SK-N-SH (cell line): ENCODE measurements at regions not wholly inside any gene's neighbourhood (a gene's known extent, or its start where the extent isn't known, plus 50 kb on each side); places are given as distances from the start of the nearest gene placed in this dataset.

ENCODE experiments used
- CTCF ChIA-PET: fragments of 300-600, 350-600 bp; formaldehyde crosslinking; extraction: SDS; loops from one replicate; lab custom pipeline; 2021; lab: Yijun Ruan, JAX
- POLR2A ChIA-PET: fragments of 350-600 bp; sonication (Branson Sonifier 250); formaldehyde crosslinking; extraction: SDS; loops from one replicate; lab custom pipeline; 2020; ENCODE audit warnings: antibody characterized with exemption, inconsistent platforms; lab: Yijun Ruan, JAX
- DNase-seq: peaks from one replicate; pipeline ENCODE4 v3.0.0; 2012
- H2AFZ ChIP-seq: fragments of 200-600 bp; sonication (generic); 2 replicates; pipeline ENCODE4 v1.8.1; 2016; ENCODE audit warnings: antibody characterized with exemption, mild to moderate bottlenecking, low read depth
- H3F3A ChIP-seq: fragments of 200-600 bp; sonication (generic); replicated peaks from 2 replicates; pipeline ENCODE3; 2016; ENCODE audit warnings: antibody characterized with exemption, mild to moderate bottlenecking; ENCODE audit not compliant: insufficient read depth
- H3K27ac ChIP-seq, 2 experiments: fragments of 200-500 bp in 1 of 2; fragments of 200-600 bp in 1 of 2; sonication (Bioruptor generic) in 1 of 2; sonication (generic), shearing (Covaris generic) in 1 of 2; 2 replicates each; pipeline versions ENCODE4 v1.5.1 to v1.6.1; 2014 to 2016; ENCODE audit warnings: low read depth in 2 of 2, inconsistent platforms in 1 of 2, low read length in 1 of 2, mild to moderate bottlenecking in 1 of 2, mixed read lengths in 1 of 2
- H3K27me3 ChIP-seq: fragments of 200-600 bp; sonication (generic), shearing (Covaris generic); 2 replicates; pipeline ENCODE4 v1.6.1; 2016; ENCODE audit warnings: mixed run types; ENCODE audit not compliant: insufficient read depth
- H3K36me3 ChIP-seq, 2 experiments: fragments of 200-500 bp in 1 of 2; fragments of 200-600 bp in 1 of 2; sonication (Bioruptor generic) in 1 of 2; sonication (generic) in 1 of 2; replicated peaks in 1 of 2; 2 replicates each; pipeline versions ENCODE3 to v1.5.1; 2014 to 2016; ENCODE audit warnings: low read length in 1 of 2, mild to moderate bottlenecking in 1 of 2; ENCODE audit not compliant: insufficient read depth in 2 of 2, control insufficient read depth in 1 of 2
- H3K4me1 ChIP-seq, 2 experiments: fragments of 200-500 bp in 1 of 2; fragments of 200-600 bp in 1 of 2; sonication (Bioruptor generic) in 1 of 2; sonication (generic), shearing (Covaris generic) in 1 of 2; 2 replicates each; pipeline versions ENCODE4 v1.5.1 to v1.6.1; 2014 to 2016; ENCODE audit warnings: low read depth in 1 of 2, low read length in 1 of 2, mixed run types in 1 of 2; ENCODE audit not compliant: insufficient read depth in 2 of 2, control insufficient read depth in 1 of 2
- H3K4me2 ChIP-seq: fragments of 200-600 bp; sonication (generic), shearing (Covaris generic); 2 replicates; pipeline ENCODE4 v1.6.1; 2017; ENCODE audit warnings: mixed run types
- H3K4me3 ChIP-seq, 2 experiments: fragments of 200-500 bp in 1 of 2; fragments of 200-600 bp in 1 of 2; sonication (Bioruptor generic) in 1 of 2; sonication (generic), shearing (Covaris generic) in 1 of 2; 2 replicates each; pipeline versions ENCODE4 v1.5.1 to v1.8.1; 2014 to 2016; ENCODE audit warnings: low read depth in 2 of 2, inconsistent platforms in 1 of 2, low read length in 1 of 2, mild to moderate bottlenecking in 1 of 2, mixed read lengths in 1 of 2, moderate library complexity in 1 of 2
- H3K79me2 ChIP-seq: fragments of 200-600 bp; sonication (generic); 2 replicates; pipeline ENCODE4 v1.8.1; 2017; ENCODE audit warnings: mild to moderate bottlenecking; ENCODE audit not compliant: insufficient read depth
- H3K9ac ChIP-seq: fragments of 200-600 bp; sonication (generic); 2 replicates; pipeline ENCODE4 v1.6.1; 2017; ENCODE audit warnings: mixed run types
- H3K9me2 ChIP-seq: fragments of 200-600 bp; sonication (generic); 2 replicates; pipeline ENCODE4 v1.6.1; 2017; ENCODE audit warnings: mixed run types
- H3K9me3 ChIP-seq: fragments of 200-600 bp; sonication (generic); 2 replicates; pipeline ENCODE4 v1.6.1; 2017; ENCODE audit warnings: mixed run types, mild to moderate bottlenecking, moderate library complexity
- H4K20me1 ChIP-seq: fragments of 200-600 bp; sonication (generic); 2 replicates; pipeline ENCODE4 v1.6.1; 2017; ENCODE audit warnings: mild to moderate bottlenecking, mixed run types; ENCODE audit not compliant: insufficient read depth
- CTCF ChIP-seq: fragments of 200-600 bp; sonication (generic); IDR thresholded peaks from 2 replicates; pipeline ENCODE4 v1.6.1; 2017; ENCODE audit warnings: antibody characterized with exemption, mild to moderate bottlenecking, moderate library complexity
- FOXM1 ChIP-seq: IDR thresholded peaks from 2 replicates; pipeline ENCODE4 v1.4.0; 2012; ENCODE audit warnings: low read depth, mild to moderate bottlenecking
- GABPA ChIP-seq: IDR thresholded peaks from 2 replicates; pipeline ENCODE4 v1.4.0; 2012; ENCODE audit warnings: low read depth, mild to moderate bottlenecking
- JUND ChIP-seq: IDR thresholded peaks from 2 replicates; pipeline ENCODE4 v1.4.0; 2012
- MAX ChIP-seq: IDR thresholded peaks from 2 replicates; pipeline ENCODE4 v1.4.0; 2012; ENCODE audit warnings: low read depth
- NFIC ChIP-seq: IDR thresholded peaks from 2 replicates; pipeline ENCODE4 v1.4.0; 2012; ENCODE audit warnings: borderline replicate concordance
- NRF1 ChIP-seq: IDR thresholded peaks from 2 replicates; pipeline ENCODE4 v1.6.1; 2012; ENCODE audit warnings: low read depth, mild to moderate bottlenecking, low read length
- PBX3 ChIP-seq: IDR thresholded peaks from 2 replicates; pipeline ENCODE4; 2012
- POLR2AphosphoS5 ChIP-seq: IDR thresholded peaks from 2 replicates; pipeline ENCODE4 v1.6.1; 2012; ENCODE audit warnings: low read depth, low read length
- RCOR1 ChIP-seq: fragments of 150-350 bp; IDR thresholded peaks from 2 replicates; pipeline ENCODE4 v1.6.1; 2017; ENCODE audit warnings: antibody characterized with exemption, low read length
- REST ChIP-seq: IDR thresholded peaks from 2 replicates; pipeline ENCODE4 v1.6.1; 2012; ENCODE audit warnings: mild to moderate bottlenecking, low read depth, low read length, moderate library complexity
- RFX5 ChIP-seq: IDR thresholded peaks from 2 replicates; pipeline ENCODE4 v1.6.1; 2012; ENCODE audit warnings: mild to moderate bottlenecking, improper control_type of control experiment, low read length
- RXRA ChIP-seq: IDR thresholded peaks from 2 replicates; pipeline ENCODE4 v1.4.0; 2012; ENCODE audit warnings: low read depth, mild to moderate bottlenecking, borderline replicate concordance
- SMC3 ChIP-seq: IDR thresholded peaks from 2 replicates; pipeline ENCODE4 v1.6.1; 2012; ENCODE audit warnings: low read depth, low read length, improper control_type of control experiment
- TCF12 ChIP-seq: IDR thresholded peaks from 2 replicates; pipeline ENCODE4 v1.4.0; 2012
- USF1 ChIP-seq: IDR thresholded peaks from 2 replicates; pipeline ENCODE4 v1.4.0; 2012; ENCODE audit warnings: low read depth, borderline replicate concordance
- YY1 ChIP-seq: IDR thresholded peaks from 2 replicates; pipeline ENCODE4 v1.4.0; 2012; ENCODE audit warnings: low read depth, mild to moderate bottlenecking
- WGBS: methylation state at CpG from one replicate; pipeline ENCODE4 v1.1.6; 2017; ENCODE audit warnings: low lambda C conversion rate; 5-methylcytosine and 5-hydroxymethylcytosine counted together

GRCh38 chrX:36480441-36480990 is 527.6 kb upstream of the FAM47C start:
- Histone ChIP-seq H3K36me3 (no peaks in the 10 kb centered on the region), H3K79me2 (no peaks in the 10 kb centered on the region), H3K9me3 (no peaks in the 10 kb centered on the region), H3K27ac (no peak overlapping the region), H3K4me2 (no peak overlapping the region), H3K9ac (no peak overlapping the region), H3K4me3 (no peak overlapping the region), H2AFZ (no peak overlapping the region), H3K9me2 (no peaks in the 10 kb centered on the region), H4K20me1 (no peaks in the 10 kb centered on the region), H3K4me1 (no peaks in the 10 kb centered on the region; a peak in 1 of 4 replicates), H3F3A (no peaks in the 10 kb centered on the region), H3K27me3 (no peaks in the 10 kb centered on the region)
- no peak for TF ChIP-seq USF1
- TF ChIP-seq RXRA: no peak
- TF ChIP-seq FOXM1: no peak
- TF ChIP-seq PBX3: no peak
- TF ChIP-seq TCF12: no peak
- TF ChIP-seq NRF1: no peak
- TF ChIP-seq MAX: no peak
- TF ChIP-seq RFX5: no peak
- no peak for TF ChIP-seq NFIC
- no peak for TF ChIP-seq GABPA
- no peak for TF ChIP-seq JUND
- no peak for TF ChIP-seq CTCF
- TF ChIP-seq YY1: no peak
- WGBS: 14% methylated on average over 1 of the region's 1 CpG
- DNase-seq: no peak
- POLR2A ChIA-PET: no interaction called here
- CTCF ChIA-PET: no interaction called here

- CTCF ChIA-PET: no interaction called here
Observed at GRCh38 chrX:36501169-36501702, 506.9 kb upstream of the FAM47C start.

More at GRCh38 chrX:36501169-36501702, 506.9 kb upstream of the FAM47C start:
- WGBS: 12% methylated on average over 8 of the region's 8 CpGs
- H3K27me3 ChIP-seq: no peaks in the 10 kb centered on the region
- no peaks in the 10 kb centered on the region for H3K79me2 ChIP-seq
- no peak overlapping the region for H3K9ac ChIP-seq
- H3K4me3 ChIP-seq: no peak overlapping the region
- TF ChIP-seq MAX (no peak), POLR2AphosphoS5 (no peak), NFIC (no peak), REST (no peak), RCOR1 (no peak), PBX3 (no peak), SMC3 (no peak)
- no peak overlapping the region for H3K4me2 ChIP-seq
- H3K36me3 ChIP-seq: no peaks in the 10 kb centered on the region
- H3F3A ChIP-seq: no peaks in the 10 kb centered on the region
- H3K27ac ChIP-seq: no peak overlapping the region
- POLR2A ChIA-PET: no interaction called here
- H3K9me2 ChIP-seq: no peaks in the 10 kb centered on the region
- no peaks in the 10 kb centered on the region for H4K20me1 ChIP-seq
- no peak for DNase-seq
- H3K4me1 ChIP-seq: no peaks in the 10 kb centered on the region
- H2AFZ ChIP-seq: no peak overlapping the region
- H3K9me3 ChIP-seq: no peaks in the 10 kb centered on the region
